IMR-90 (cell line): ENCODE measurements at regions not wholly inside any gene's neighbourhood (a gene's known extent, or its start where the extent isn't known, plus 50 kb on each side); places are given as distances from the start of the nearest gene placed in this dataset.

Experiments used
- CEBPB ChIP-seq: IDR thresholded peaks from 2 replicates; pipeline ENCODE4 v1.6.1; 2012; ENCODE audit warnings: low read depth, low read length, improper control_type of control experiment
- CHD1 ChIP-seq: IDR thresholded peaks from 2 replicates; pipeline ENCODE4 v1.6.1; 2012; ENCODE audit warnings: low read depth, low read length, improper control_type of control experiment
- MAFK ChIP-seq: IDR thresholded peaks from 2 replicates; pipeline ENCODE4 v1.6.1; 2012; ENCODE audit warnings: low read depth, low read length, improper control_type of control experiment
- MXI1 ChIP-seq: IDR thresholded peaks from 2 replicates; pipeline ENCODE4 v1.6.1; 2012; ENCODE audit warnings: low read depth, mild to moderate bottlenecking, low read length, moderate library complexity, borderline replicate concordance
- POLR2A ChIP-seq: IDR thresholded peaks from 2 replicates; pipeline ENCODE4 v1.6.1; 2012; ENCODE audit warnings: mild to moderate bottlenecking, low read depth, low read length
- RAD21 ChIP-seq: IDR thresholded peaks from 2 replicates; pipeline ENCODE4 v1.6.1; 2012; ENCODE audit warnings: low read length, improper control_type of control experiment
- RFX5 ChIP-seq: IDR thresholded peaks from 2 replicates; pipeline ENCODE4 v1.8.0; 2012; ENCODE audit warnings: low read depth, mild to moderate bottlenecking, low read length, moderate library complexity
- SMC3 ChIP-seq: fragments of 150-350 bp; IDR thresholded peaks from 2 replicates; pipeline ENCODE4 v1.6.1; 2016; ENCODE audit warnings: low read depth, mild to moderate bottlenecking, antibody characterized with exemption, low read length, moderate library complexity
- TF ChIP-seq, protein P1 (sequence below): fragments of 150-350 bp; IDR thresholded peaks from 2 replicates; pipeline ENCODE4 v1.6.1; 2016; ENCODE audit warnings: low read depth, mild to moderate bottlenecking, low read length, moderate library complexity, borderline replicate concordance
- TF ChIP-seq, protein P2 (sequence below): fragments of 150-350 bp; IDR thresholded peaks from 2 replicates; pipeline ENCODE4 v1.6.1; 2017; ENCODE audit warnings: mild to moderate bottlenecking, antibody characterized with exemption, low read length, low read depth
- TF ChIP-seq, protein P3 (sequence below): conservative IDR thresholded peaks from 2 replicates; pipeline ENCODE4 v1.5.1; 2012; ENCODE audit warnings: mild to moderate bottlenecking, low read depth, low read length, improper control_type of control experiment

DNA sequence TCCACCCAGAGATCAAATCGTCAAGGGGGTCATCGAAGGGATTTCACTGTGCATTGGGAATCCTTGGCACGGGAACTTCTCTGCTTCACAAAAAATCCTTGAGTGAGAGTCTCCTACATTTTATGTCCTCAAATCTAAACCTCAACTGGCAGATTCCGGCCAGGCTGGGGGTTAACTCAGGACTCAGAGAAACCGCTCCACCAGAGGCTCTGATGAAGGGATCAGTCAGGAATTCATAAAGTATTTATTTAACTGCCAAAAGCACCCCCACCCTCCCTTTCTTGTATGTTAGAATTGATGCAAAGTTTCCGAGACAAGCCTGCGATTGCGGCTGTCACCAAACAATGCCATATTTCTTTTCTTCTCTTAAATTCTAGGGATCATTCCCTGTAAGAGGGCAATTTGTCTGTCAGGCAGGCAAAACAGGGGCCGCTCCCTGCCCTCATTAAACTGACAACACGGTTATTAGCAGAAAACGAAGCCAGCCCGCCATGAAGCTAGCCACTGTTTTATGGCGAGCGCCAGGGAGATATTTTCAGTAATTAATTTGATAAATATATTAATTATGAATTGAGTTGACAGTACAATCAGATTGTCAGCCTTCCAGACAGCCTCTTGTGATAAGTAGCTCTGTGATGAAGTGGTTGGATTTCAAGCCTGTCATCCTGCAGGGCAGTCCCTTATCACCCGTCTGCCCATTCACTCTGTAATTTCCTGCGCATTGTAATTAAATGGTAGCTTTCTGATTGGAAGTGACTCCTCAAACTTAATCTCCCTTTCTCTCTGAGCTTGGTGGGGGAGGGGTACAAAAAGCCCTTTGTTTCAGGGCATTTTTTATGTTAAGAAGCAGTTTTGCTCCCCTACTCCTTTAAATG is 153.0 kb upstream of the GPR26 start:
- no peak for TF ChIP-seq RAD21
- TF ChIP-seq, protein P1, sequence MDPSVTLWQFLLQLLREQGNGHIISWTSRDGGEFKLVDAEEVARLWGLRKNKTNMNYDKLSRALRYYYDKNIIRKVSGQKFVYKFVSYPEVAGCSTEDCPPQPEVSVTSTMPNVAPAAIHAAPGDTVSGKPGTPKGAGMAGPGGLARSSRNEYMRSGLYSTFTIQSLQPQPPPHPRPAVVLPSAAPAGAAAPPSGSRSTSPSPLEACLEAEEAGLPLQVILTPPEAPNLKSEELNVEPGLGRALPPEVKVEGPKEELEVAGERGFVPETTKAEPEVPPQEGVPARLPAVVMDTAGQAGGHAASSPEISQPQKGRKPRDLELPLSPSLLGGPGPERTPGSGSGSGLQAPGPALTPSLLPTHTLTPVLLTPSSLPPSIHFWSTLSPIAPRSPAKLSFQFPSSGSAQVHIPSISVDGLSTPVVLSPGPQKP: no peak
- TF ChIP-seq, protein P2, sequence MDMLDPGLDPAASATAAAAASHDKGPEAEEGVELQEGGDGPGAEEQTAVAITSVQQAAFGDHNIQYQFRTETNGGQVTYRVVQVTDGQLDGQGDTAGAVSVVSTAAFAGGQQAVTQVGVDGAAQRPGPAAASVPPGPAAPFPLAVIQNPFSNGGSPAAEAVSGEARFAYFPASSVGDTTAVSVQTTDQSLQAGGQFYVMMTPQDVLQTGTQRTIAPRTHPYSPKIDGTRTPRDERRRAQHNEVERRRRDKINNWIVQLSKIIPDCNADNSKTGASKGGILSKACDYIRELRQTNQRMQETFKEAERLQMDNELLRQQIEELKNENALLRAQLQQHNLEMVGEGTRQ: no peak
- TF ChIP-seq SMC3: no peak
- TF ChIP-seq POLR2A: no peak
- TF ChIP-seq MAFK: no peak
- TF ChIP-seq, protein P3, sequence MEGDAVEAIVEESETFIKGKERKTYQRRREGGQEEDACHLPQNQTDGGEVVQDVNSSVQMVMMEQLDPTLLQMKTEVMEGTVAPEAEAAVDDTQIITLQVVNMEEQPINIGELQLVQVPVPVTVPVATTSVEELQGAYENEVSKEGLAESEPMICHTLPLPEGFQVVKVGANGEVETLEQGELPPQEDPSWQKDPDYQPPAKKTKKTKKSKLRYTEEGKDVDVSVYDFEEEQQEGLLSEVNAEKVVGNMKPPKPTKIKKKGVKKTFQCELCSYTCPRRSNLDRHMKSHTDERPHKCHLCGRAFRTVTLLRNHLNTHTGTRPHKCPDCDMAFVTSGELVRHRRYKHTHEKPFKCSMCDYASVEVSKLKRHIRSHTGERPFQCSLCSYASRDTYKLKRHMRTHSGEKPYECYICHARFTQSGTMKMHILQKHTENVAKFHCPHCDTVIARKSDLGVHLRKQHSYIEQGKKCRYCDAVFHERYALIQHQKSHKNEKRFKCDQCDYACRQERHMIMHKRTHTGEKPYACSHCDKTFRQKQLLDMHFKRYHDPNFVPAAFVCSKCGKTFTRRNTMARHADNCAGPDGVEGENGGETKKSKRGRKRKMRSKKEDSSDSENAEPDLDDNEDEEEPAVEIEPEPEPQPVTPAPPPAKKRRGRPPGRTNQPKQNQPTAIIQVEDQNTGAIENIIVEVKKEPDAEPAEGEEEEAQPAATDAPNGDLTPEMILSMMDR: no peak
- TF ChIP-seq CEBPB: no peak
- no peak for TF ChIP-seq CHD1
- TF ChIP-seq RFX5: no peak
- TF ChIP-seq MXI1: no peak
